Activated CD4-positive, alpha-beta T cell treated with anti-CD3 and anti-CD28 coated beads, Interleukin-2, amount 50 U/mL, for 48 hours (primary cell): ENCODE measurements at regions not wholly inside any gene's neighbourhood (a gene's known extent, or its start where the extent isn't known, plus 50 kb on each side); places are given as distances from the start of the nearest gene placed in this dataset.

Experiments
- DNase-seq, 2 experiments: peaks; one replicate each; pipeline ENCODE4 v3.0.0-alpha.2; 2020

DNA sequence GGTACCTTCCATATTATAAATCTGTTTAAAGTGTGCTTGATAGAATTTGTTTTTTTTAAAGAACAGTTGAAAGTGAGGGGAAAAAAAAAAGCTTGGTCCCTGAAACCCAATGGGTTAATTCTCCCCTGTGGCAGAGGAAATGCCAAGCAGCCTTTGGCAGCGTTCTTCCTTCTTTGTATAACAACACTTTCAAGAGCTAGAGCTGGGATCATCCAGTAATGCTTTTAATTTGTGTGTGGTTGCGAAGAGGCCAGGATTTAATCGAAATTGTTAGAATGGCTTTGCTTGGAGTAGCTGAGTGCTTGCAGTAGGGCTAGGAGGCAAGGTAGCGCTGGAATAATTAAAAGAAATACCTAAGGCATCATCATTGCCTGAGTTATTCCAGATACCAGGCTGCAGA, 692.0 kb downstream of the DHX35 start:
- DNase-seq: no peak

DNA sequence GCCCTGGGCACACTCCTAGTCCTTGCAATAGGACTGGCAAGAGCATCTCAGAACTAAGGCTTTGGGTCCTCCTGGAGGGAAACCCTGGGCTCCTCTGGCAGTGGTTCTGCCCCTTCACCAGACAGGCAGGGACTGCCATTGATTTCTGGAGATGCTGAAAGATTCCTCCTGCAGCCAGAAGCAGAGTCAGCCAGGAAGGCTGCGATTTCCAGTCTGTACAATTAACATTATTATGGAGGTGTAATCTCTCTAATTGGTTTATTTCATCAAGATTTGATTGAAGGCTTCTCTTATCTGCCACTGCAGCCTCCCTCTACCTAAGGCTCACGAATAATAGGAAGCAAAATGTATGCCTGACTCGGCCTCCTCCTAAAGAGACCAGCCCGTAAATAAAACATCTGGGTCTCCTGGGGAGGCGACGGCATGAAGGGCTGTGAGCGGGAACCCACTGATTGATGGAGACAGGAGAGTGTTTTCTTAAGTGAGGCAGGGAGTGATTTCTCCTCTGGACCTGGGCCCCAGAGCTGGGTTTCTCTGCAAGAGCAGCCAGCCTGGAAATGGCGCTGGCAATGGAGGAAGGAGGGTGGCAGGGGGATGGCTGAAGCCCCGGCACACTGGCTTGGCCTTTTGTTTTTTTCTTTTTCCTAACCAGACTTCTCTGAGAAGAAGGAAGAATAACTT, 689.6 kb downstream of the DHX35 start:
- DNase-seq: no peak

DNA sequence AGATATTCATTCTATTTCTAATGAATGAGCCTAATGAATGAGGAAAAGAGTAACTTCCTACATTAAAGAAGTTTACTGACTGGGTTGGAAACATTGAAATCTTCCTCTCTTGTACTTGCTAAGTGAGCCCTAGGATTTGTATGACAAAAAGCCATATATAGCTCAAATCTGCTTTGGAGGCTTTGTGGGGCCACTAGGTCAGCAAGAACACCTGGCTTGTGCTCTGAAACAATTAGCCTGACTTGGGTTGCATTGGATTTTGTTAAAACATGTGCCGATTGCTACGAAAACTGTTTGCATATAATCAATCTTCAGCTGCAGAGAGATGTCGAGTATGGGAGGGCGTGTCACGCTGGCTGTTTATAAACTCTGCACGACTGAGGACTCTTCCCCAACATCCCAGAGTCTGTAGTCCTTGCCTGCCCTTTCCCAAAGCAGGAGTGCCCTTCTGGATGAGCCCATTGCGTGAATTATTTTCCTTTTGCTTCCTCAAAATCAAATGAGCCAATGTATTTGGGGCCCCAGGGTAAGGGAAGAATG, 684.8 kb downstream of the DHX35 start:
- no peak for DNase-seq

DNA sequence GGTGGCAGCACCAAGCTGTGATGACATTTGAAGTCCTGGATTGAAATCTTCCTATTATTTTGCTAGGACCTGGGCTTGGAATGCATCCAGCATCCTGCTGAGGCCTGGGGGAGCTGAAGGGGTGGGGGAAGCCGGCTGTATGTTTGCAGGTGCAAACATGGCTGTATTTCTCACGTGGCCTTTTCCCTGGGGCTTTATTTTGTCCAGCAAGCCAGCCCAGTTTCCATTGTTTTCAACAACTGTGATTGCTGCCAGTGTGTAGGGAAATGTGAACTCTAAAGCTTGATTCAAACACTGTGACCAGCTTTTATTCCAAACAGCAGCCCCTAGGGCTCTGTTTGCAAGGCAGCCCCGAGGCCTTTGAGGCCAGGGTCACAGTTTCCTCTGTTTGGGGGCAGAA, 683.0 kb downstream of the DHX35 start:
- DNase-seq: no peak

DNA sequence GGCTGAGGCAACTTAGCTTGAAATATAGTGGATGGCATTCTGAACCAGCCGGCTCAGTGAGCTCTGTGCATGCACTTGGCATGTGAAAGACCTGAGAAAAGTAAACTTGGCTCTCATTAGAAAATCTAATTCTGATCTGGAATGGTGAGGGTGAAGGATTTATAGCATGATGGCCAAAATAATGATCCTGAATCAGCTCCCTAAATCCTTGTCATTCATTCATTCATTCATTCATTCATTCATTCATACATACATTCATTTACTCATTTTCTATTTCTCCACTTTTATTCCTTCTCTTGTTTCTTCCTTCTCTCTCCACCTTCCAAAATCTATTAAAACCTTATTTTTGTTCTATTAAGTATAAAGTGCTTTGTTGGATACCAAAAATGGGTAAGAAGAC, 681.1 kb downstream of the DHX35 start:
- DNase-seq: no peak

GRCh38 chr20:39641423-39641822, 679.3 kb downstream of the DHX35 start:
- no peak for DNase-seq

DNA sequence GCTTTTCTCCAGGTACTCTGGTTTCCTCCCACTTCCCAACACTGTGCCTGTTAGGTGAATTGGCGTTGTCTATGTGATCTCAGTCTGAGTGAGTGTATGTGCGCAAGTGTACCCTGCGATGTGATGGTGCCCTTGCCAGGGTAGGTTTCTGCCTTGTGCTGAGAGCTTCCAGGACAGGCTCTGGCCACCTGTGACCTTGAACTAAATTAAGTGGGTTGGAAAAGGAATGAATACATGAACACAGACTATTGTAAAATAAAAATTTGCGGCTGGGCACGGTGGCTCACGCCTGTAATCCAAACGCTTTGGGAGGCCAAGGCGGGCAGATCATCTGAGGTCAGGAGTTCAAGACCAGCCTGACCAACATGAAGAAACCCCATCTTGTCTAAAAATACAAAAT, 678.0 kb downstream of the DHX35 start:
- no peak for DNase-seq

DNA sequence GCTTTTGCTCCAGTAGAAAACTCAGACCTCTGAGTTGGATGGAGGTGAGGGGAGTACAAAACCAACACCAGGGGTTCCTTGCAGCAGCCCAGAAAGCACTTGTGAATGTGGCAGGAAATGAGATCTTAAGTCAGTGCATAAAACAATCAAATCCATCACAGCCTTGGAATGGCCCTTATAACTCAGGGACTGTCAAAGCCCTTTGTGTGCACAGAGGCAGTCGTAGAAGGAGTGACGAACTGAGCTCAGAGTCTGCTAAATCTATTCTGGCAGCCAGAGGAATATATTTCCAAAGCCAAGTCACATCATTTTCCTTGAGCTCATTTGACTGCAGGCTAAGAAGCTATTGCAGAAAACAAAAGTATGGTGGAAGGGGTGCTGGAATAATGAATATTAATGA, 676.6 kb downstream of the DHX35 start:
- no peak for DNase-seq

DNA sequence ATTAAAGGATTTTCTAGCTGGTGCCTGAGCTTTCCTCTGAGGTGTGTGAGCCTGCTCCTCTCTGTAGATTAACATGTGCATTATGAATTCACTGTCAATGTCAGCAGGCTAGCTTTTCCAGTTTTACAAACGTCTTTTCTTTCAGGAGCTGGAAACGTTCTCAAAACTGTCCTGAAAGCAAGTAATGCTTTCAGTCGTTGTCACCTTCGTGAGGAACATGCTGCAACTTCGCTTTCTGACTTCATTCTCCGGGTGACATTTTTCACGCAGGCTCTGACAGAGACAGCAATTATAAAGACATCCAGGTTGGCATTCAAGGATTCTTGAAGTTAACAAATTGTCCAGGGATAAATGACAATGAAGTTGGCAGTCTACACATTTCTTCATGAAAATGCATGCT, 671.5 kb downstream of the DHX35 start:
- no peak for DNase-seq

GRCh38 chr20:39632757-39633156, 670.6 kb downstream of the DHX35 start:
- no peak for DNase-seq

- no peak for DNase-seq
These were observed 670.0 kb downstream of the DHX35 start for GRCh38 chr20:39632176-39632575.

- DNase-seq: no peak
These were observed 669.4 kb downstream of the DHX35 start for GRCh38 chr20:39631557-39631956.

- no peak for DNase-seq
These were observed 668.2 kb downstream of the DHX35 start for GRCh38 chr20:39630215-39630908.

GRCh38 chr20:39627765-39628164, 665.6 kb downstream of the DHX35 start:
- DNase-seq: no peak

- DNase-seq: no peak
These were observed 662.2 kb downstream of the DHX35 start for GRCh38 chr20:39624316-39624715.

DNA sequence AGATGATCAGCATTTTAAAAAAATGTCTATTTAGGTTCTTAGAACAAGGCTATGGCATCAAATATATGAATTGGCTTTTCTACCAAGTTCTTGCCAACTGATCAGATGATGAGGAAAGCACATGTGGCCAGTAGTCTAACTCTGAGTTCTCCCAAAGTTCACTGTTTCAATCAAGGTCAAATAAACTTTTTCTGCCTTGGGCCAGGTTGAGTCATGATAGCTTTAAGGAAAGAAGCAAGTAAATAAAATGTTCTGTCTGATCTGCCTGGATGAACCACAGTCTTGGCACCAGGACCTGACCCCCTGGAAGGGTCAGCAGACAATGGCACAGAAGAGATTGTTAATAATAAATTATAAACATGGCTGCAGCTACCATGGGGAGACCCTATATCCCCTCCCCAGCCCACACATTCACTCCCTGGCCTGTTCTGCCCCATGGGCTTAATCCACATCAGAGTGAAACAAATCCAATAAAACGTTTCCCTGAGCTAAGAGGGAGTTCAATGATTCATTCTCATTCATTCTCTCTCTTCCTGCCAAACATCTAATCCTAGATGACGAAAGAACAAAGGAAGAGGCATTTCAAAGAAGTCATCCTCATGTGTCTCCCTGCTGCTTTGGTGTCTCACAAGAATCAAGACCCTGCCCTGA, 661.6 kb downstream of the DHX35 start:
- DNase-seq: no peak

GRCh38 chr20:39619271-39619785, 657.2 kb downstream of the DHX35 start:
- no peak for DNase-seq

- DNase-seq: no peak
These were observed 649.8 kb downstream of the DHX35 start for GRCh38 chr20:39611901-39612300.

- no peak for DNase-seq
These were observed 645.0 kb downstream of the DHX35 start for GRCh38 chr20:39607141-39607540.

GRCh38 chr20:39605908-39606307, 643.8 kb downstream of the DHX35 start:
- DNase-seq: no peak

- DNase-seq: no peak
These were observed 643.2 kb downstream of the DHX35 start for GRCh38 chr20:39605361-39605760.

DNA sequence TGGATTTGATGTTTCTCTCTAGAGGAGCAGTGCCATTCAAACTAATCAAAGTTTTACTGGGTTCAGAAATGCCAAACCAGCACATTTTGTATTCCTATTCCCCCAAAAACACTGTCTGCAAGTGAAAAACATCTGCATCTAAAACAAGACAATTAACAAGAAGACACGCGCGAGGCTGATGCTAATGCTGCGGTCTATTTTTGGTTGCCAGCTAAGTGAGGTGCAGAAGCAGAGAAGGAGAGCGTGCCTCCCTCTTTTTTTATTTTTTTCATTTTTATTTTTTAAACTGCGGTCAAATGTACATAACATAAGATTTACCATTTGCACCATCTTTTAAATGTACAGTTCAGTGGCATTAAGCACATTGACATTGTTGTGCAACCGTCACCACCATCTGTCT, 641.1 kb downstream of the DHX35 start:
- DNase-seq: no peak

- DNase-seq: no peak
These were observed 640.5 kb downstream of the DHX35 start for GRCh38 chr20:39602649-39603048.

GRCh38 chr20:39600871-39601270, 638.7 kb downstream of the DHX35 start:
- no peak for DNase-seq
